Breast epithelium (tissue), 3 donors: ENCODE measurements at regions not wholly inside any gene's neighbourhood (a gene's known extent, or its start where the extent isn't known, plus 50 kb on each side); places are given as distances from the start of the nearest gene placed in this dataset.

Experiments used
- CTCF ChIP-seq, 3 donors: fragments of 450-650 bp; IDR thresholded peaks; one replicate each; pipeline ENCODE4 v1.5.1; 2016 to 2017; ENCODE audit warnings: antibody characterized with exemption in 3 of 3, mild to moderate bottlenecking in 3 of 3, moderate library complexity in 3 of 3
- POLR2A ChIP-seq: fragments of 450-650 bp; IDR thresholded peaks from one replicate; pipeline ENCODE4 v1.6.1; 2016; ENCODE audit warnings: antibody characterized with exemption, mild to moderate bottlenecking, moderate library complexity
- POLR2AphosphoS5 ChIP-seq, 3 donors: sonication (generic); formaldehyde crosslinking; IDR thresholded peaks; one replicate each; pipeline ENCODE4 v1.6.1; 2017; ENCODE audit warnings: antibody characterized with exemption in 3 of 3

GRCh38 chr20:39874049-39874893, 814.8 kb downstream of the MAFB start:
- peak in 1 of 3 donors; percentile 15 for TF ChIP-seq POLR2AphosphoS5 (IDR thresholded peaks at IDR 0.05)
- peak in 2 of 3 donors; percentile 50 to 72 for TF ChIP-seq CTCF (IDR thresholded peaks at IDR 0.05)
- no peak for TF ChIP-seq POLR2A
